Ishikawa (cell line): ENCODE measurements at regions not wholly inside any gene's neighbourhood (a gene's known extent, or its start where the extent isn't known, plus 50 kb on each side); places are given as distances from the start of the nearest gene placed in this dataset.

ENCODE experiments used
- EP300 ChIP-seq: IDR thresholded peaks from 2 replicates; pipeline ENCODE4 v1.6.1; 2012; ENCODE audit warnings: borderline replicate concordance
- FOXM1 ChIP-seq: IDR thresholded peaks from 2 replicates; pipeline ENCODE4 v1.6.1; 2012; ENCODE audit warnings: low read depth, borderline replicate concordance
- RAD21 ChIP-seq: IDR thresholded peaks from 2 replicates; pipeline ENCODE4 v1.6.1; 2012; ENCODE audit warnings: low read depth
- TAF1 ChIP-seq: IDR thresholded peaks from 2 replicates; pipeline ENCODE4 v1.6.1; 2012; ENCODE audit warnings: low read depth, mild to moderate bottlenecking

- TF ChIP-seq EP300 (no peak), TAF1 (no peak), RAD21 (no peak), FOXM1 (no peak)
Measured at GRCh38 chr4:188728359-188728758, 589.1 kb downstream of the TRIML1 start.
